SIG-M5 (cell line): ENCODE measurements at regions not wholly inside any gene's neighbourhood (a gene's known extent, or its start where the extent isn't known, plus 50 kb on each side); places are given as distances from the start of the nearest gene placed in this dataset.
"Not testable (repeated sequence)": the region's sequence is repeated elsewhere in the genome, so short reads cannot be mapped to it uniquely, and the experiment has no call there.

Source experiments
- DNase-seq: peaks from one replicate; lab custom pipeline; 2025; lab: John Stamatoyannopoulos, UW

DNA sequence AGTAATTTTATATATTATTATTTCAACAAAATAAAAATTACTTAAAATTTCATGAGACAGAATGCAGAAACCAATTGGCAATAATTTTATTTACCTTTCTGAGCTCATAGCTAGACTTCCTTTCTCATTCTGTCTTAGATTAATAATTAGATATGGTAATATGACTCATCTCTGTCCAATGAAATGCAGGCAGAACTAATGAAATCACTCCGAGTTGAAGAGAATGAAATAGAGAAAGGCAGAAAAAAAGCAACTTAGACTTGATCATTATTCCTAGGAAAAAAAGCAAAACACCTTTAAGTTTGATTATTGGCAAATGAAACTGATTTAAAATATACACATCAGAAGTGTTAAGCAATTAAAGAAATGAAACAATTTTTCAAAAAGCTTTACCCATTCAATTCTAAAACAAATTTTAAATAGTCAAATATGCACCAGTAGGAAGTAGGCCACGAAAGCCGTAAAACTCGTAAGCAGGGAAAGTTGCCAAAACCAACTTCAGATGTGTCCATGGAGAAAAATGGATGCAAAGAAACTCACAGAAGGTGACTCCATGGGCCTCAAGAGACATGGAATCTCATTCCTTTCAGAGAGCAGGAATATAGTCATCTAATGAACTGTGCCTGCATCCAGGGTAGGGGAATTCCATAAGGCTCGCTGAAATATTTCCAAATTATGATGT, 293.8 kb upstream of the RGS17 start:
- DNase-seq = no peak

DNA sequence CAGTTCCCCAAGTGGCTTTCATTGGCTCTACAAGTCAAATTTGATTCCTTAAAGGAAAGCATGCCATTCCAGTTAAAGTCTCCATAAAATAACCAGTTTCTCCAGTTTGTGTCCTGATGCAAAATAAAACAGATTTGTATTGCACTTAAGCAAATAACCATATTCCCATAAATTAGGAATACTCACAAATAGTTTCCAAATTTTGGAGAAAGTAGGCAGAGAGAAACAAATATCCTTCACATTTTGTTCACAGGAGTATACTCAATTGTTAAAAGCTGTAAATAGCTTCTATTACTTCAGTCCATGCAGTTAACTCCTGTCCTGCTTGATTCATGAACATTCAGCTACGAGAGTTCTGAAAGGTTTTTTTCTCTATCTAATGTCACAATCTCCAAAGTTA, 281.4 kb upstream of the RGS17 start:
- DNase-seq = no peak

DNA sequence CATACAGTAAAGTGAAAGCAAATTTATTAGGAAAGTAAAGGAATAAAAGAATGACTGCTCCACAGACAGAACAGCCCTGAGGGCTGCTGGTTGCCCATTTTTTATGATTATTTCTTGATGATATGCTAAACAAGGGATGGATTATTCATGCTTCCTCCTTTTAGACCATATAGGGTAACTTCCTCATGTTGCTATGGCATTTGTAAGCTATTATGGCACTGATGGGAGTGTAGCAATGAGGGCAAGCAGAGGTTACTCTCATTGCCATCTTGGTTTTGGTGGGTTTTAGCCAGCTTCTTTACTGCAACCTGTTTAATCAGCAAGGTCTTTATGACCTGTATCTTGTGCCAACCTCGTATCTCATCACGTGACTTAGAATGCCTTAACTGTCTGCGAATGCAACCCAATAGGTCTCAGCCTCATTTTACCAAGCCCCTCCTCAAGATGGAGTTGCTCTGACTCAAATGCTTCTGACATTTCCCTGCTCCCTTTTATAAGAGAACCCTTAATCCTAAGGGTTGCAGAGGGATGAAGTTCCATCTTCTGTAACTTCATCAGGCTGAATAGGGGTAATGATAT, 280.1 kb upstream of the RGS17 start:
- no peak for DNase-seq

DNA sequence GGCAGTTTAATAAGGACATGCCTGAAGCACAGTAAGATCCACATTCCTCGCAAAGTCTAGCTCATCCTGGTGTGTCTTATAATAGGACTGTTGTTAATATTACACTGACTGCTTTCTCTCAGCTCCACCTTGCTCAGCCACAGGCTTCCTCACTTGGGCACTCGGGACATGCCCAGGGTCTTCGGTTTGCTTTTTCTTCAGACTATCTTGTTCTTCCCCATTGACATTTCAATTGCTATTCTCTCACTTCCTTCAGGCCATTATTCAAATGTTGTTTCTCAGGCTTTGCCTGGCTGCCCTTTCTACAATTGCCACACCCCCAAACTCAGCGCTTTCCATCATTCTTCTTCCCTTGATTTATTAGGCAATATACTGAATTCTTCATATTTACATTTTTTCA, 274.8 kb upstream of the RGS17 start:
- no peak for DNase-seq

DNA sequence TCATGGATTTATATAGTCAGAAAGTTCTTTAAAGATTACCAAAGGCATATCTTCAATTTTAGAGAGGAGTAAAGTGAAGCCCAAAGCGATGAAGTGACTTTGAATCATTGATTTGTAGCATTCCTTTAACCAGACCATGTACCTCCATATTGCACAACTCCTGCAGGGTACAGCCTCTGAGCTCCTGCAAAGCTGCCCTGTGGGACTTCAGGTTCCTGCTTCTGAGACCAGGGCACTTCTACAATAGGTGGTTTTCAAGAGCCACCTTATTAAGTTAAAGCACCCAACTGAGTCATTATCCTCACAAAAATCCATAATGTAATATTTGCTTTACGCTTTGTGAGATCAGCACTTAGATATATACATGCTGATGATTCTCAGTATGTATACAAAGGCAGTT, 270.7 kb upstream of the RGS17 start:
- no peak for DNase-seq

DNA sequence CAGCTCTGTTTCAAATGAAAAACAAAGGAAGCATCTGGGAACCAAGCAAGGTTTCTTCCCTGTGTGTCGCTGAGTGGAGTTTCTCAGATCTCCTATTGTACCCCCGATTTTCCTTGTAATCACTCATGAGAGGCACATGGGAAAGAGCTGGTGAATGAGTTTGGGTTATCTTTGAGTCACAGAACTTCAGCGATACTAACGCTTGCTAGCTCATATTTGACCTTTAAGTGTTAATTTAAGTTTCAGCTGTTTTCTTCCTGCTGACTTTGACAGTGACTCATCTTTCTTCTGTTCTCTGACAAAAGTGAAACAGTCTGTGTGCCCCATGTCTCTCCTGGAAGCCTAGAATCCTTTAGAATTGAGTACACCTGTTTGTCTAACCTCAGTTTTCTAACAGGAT, 261.1 kb upstream of the RGS17 start:
- no peak for DNase-seq

DNA sequence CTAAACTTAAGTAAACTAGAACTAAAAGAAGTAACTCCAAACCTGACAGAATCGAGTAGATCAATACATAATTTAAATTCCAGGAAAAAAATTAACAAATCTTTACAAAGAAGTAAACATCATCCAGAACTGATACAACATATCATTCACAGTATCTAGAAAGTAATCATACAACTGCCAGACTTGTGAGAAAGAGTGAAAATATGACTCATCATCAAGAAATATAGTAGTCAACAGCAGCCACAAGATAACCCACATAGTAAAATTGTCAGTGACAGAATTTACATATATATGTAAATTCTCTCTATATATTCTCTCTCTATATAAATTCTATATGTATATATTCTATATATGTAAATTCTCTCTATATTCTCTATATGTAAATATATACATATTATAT, 242.8 kb upstream of the RGS17 start:
- DNase-seq = no peak

DNA sequence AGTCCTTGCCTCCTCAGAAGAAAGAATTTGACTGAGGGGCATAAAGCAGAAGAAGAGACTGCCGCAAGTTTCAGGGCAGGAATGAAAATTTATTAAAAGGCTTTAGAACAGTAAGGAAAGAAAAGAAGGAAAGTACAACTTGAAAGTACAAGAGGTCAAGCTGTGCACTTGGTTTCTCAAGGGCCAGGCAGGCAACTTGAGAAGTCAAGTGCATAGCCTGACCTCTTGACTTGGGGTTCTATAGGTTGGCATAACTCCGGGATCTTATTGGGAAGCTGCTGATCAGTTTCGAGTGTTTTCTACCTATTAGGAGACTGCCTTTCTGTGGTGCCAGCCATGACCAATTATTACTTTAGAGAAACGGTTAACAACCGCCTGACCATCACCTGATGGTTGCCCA, 237.0 kb upstream of the RGS17 start:
- no peak for DNase-seq

DNA sequence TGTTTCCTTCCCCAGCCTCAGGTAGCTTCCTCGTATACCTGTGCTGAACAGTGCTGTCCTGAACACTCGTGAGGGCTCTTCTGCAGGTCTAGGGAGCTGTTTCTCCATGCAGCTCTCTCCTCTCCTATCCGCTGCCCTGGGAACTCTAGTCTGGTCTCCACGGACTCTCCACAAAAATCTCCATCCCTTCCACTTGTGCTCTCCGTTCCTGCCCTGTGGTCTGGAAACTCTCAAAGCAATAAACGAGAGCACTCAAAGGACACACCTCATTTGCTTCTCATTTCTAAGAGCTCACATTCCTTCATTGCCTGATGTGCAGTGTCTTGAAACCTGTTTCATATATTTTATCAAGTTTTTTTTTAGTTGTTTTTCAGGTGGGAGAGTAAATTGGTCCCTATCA, 235.9 kb upstream of the RGS17 start:
- no peak for DNase-seq

DNA sequence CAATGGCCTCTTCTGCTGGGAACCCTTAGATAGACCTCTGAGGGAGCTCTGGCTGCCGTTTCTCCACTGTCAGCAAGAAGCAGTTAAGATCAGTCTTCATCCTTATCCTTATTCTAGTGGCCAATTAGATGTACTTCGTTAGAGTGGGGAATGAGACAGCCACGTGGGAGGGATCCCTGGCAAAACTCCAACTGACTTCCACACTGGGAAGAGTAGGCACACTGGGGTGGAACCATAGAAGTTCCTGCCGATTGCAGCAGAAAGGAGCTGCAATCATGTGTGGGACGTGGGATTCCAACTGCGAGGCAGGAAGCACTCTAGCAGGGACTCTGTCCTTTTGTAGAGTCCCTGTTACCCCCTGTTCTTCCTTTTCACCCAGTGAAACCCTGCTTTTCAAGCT, 226.3 kb upstream of the RGS17 start:
- no peak for DNase-seq

DNA sequence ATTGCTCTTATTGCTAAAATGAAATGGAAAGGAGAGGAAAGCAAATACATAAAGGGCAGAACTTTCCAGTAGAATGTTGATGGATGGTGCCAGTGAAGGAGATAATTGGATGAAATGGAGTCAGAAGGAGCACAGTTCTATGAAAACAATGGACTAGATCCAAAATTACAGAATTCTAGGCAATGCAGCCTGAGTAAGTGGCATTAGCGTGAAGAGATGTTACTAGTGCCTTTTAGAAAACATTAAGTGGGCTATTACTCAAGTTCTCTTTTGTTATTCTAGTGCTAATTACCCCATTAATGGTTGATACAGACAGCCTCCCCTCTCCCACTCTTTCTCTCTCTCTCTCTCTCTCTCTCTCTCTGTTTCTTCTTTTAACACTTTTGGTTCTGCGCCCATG, 209.5 kb upstream of the RGS17 start:
- DNase-seq = no peak

DNA sequence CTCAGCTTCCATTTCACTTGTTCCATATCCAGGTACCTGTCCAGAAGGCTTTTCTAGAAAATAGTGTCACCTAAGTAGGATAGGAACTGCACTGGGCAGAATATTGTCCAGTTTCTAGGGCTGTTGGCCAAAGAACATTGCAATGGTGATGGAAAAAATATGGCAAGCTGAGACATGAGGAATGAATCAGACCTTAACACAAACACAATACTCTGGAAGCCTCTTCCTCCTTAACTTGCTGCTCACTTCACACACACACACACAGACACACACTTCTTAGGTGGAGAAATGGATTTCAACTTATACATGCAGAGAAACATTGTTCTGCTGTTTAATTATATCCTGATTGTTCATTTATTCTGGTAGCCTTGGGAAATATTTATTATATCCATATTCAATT, 203.0 kb upstream of the RGS17 start:
- no peak for DNase-seq

DNA sequence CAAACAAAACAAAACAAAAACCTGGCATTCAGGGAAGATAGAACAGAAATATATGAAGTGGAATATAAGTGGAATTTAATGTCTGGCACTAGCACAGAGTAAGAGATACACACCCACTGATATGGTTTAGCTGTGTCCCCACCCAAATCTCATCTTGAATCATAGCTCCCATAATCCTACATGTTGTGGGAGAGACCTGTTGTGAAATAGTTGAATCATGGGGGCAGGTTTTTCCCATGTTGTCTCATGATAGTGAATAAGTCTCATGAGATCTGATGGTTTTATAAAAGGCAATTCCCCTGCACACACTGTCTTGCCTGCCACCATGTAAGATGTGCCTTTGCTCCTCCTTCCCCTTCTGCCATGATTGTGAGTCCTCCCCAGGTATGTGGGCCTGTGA, 200.1 kb upstream of the RGS17 start:
- DNase-seq = not testable (repeated sequence)

DNA sequence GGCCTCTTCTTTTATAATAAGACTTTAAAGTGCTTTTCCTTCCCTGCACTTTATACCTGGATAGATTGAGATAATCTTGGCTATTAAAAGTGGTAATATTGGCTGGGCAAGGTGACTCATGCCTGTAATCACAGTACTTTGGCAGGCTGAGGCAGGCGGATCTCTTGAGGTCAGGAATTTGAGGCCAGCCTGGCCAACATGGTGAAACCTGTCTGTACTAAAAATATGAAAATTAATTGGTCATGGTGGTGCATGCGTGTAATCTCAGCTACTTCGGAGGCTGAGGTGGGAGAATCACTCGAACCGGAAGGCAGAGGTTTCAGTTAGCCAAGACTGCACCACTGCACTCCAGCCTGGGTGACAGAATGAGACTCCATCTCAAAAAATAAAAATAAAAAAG, 197.1 kb upstream of the RGS17 start:
- no peak for DNase-seq

DNA sequence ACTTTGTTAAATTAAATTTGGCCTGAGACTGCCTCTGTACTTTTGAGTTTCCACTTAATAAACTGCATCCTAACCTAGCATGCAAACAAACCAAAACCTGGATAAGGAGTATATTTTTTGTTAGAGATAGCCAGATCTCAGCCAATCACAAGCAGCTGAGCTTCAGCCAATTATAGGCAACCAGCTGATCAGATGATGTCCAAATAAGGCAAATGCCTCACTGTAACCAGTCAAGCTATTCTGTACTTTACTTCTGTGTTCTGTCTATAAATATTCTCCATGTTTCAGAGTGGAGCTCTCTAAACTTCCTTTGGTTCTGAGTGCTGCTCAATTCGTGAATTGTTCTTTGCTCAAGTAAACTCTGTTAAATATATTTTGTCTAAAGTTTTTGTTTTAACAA, 194.6 kb upstream of the RGS17 start:
- no peak for DNase-seq

DNA sequence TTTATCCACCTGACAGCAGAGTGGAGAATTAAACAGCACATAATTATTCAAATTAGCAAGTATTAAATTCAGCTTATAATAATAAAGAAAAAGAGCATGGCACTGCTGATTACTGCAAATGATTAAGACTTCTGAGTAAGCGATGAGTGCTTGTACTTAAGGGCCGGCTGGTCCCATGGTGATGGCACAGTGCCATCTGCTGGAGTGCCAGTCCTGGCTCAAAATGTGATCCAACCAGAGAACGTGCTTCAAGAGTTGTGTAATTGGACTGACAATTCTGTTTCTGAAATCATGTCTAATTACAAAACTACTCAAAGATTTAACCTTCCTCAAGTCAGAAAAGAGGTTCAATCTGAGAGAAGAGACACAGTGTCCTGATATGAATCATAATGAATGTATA, 181.6 kb upstream of the RGS17 start:
- no peak for DNase-seq

DNA sequence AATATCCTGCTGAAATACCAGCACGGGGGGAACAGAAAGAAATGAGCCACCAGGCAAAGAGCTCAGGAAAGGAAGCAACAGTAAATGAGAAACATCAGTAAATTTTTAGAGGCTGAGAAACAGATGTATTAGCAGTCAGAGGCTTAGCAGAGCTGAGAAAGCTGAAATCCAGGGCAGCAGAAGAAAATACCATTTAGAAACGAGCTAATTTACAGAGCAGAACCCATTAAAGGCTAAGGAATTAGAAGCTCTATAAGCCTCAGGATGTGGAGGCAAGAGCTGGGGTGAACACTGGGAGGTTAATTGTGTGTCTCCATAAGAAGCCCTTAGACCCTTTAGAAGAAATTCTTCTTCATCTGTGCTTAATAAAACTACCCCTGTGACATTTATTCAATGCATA, 178.6 kb upstream of the RGS17 start:
- no peak for DNase-seq

DNA sequence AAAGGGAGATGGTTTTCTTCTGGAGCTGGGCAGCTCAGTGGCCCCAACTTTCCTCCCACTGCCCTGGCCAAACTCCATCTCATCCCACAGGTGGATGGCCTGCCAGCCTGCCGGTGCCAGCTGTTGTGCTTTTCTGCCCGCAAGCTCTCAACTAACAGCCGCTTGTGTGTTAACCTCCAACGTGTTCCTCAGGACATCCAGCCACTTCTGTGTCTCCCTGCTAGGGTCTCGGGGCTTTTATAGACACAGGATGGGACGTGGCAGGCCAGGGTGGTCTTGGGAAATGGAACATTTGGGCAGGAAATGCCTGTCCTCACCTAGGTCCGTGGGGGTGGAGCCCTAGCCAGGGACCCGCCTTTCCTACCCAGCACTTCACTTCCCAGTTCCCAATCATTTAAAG, 171.1 kb upstream of the RGS17 start:
- DNase-seq = no peak

DNA sequence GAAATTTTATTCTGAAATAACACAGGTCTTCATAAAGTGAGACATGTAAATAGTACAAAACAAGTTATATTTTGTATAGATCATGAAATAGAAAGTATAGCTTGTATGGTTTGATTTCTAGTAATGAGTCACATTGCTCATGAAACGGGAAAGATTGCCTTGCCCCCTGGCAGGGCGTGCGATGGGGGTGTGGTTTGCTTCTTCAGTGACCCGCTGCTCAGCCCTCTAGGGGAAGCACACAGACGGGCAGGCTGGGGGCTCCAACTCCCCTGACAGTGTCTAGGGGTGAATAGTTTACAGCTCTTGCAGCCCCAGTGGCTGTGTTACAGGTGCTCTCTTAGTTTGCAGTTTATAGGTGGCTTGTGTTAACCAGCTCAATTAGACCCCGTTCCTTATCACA, 170.5 kb upstream of the RGS17 start:
- DNase-seq = no peak

DNA sequence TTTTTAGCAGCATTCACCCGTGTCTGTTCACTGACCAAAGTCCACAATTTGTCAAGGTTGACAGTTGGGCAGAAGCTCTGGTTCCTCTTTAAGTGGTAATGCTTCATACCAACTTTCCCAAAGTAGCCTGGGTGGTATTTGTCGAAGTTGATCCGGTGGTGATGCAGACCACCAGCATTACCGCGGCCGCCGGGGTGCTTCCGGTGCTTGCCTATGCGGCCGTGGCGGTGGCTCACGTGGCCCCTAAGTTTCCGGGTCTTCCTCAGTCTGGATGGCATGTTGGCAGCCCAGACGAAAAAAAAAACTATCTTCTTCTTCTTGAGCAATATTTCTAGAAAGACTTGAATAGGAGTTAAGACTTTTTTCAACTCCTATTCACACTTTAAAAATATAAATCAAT, 151.4 kb upstream of the RGS17 start:
- DNase-seq = not testable (repeated sequence)

DNA sequence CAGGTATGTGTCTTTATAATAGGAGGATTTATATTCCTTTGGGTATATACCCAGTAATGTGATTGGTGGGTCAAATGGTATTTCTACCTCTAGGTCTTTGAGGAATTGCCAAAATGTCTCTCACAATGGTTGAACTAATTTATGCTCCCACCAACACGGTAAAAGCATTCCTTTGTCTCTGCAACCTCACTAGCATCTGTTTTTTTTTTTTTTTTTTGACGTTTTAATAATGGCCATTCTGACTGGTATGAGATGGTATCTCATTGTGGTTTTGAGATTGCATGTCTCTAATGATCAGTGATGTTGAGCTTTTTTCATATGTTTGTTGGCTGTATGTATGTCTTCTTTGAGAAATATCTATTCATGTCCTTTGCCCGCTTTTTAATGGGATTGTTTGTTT, 144.9 kb upstream of the RGS17 start:
- no peak for DNase-seq

DNA sequence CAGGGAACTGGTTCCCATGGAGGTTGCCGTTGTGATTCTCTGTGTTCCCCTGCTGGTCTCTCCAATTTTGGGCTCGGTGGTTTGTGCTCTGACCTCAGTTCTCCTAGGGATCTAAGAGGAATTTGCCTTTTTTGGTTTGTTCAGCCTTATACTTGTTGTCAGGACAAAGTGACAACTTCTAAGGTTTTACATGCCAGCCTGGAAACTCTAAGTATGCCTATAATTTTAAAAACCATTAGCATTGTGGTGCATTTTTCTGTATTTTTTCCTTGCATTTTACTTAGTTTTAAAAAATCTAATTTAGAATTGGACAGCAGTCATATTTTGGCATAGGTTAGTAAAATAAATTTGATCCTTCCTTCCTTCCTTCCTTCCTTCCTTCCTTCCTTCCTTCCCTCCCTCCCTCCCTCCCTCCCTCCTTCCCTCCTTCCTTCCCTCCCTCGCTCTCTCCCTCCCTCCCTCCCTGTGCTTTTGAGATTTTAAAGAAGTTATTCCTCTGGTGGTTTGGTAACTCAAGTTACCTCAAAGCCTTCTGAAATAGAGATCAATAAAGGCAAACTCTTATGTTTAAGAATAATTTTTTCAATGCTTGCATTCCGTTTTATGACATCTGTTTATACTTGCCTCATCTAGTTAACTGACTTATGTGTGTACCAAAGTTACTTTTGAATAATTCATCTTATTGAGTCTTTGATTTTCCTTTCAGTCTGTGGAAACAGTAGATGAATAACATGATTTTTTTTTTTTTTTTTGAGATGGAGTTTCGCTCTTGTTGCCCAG, 141.3 kb upstream of the RGS17 start:
- DNase-seq = no peak

DNA sequence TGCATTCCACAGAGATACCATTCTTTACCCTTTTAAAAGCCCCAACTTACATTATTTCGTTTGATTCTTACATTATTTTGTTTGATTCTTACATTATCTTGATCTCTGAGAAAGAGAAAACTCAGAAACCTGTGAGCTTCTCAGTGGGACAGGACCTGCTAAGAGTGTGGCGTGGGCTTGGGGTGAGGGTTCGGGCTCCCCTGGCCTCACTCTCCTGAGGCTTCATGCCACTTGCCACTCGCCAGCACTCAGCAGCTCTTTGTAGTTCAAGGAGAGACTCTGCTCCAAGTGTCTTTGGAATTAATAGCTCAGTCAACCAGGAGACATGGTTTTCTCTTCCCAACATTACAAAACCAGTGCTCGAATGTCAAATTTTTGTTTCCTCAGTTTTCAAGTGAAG, 132.4 kb upstream of the RGS17 start:
- no peak for DNase-seq

DNA sequence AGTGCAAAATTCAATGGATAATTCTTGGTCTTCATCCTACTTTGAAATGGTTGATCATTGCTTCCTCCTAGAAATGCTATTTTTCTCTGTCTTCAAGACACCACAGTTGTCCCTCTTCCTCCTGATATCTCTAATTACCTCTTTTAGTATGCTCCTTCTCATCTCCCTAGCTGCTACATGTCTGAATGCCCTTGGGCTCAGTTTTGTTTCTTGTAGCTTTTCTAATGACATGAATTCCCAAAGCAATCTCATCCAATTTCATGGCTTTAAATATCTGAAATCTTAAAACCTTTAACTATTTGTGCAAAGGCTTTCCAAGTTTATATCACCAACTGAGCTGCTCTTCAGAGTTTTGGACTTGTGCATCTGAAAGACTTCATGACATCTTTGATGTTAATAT, 120.2 kb upstream of the RGS17 start:
- DNase-seq = no peak
